Activated CD4-positive, alpha-beta T cell treated with anti-CD3 and anti-CD28 coated beads for 4 hours (primary cell): ENCODE measurements at regions not wholly inside any gene's neighbourhood (a gene's known extent, or its start where the extent isn't known, plus 50 kb on each side); places are given as distances from the start of the nearest gene placed in this dataset.
A peak's percentile ranks its signal among the peaks of the same experiment; 100 is the strongest.

Source experiments
- DNase-seq, 2 donors: peaks; one replicate each; pipeline ENCODE4 v3.0.0-alpha.2; 2020

- no peak for DNase-seq
Measured at GRCh38 chr6:149150301-149150700, 167.2 kb upstream of the TAB2 start.

GRCh38 chr6:149150801-149151398, 166.6 kb upstream of the TAB2 start:
- DNase-seq, result peak in 1 of 2 donors; percentile 21

- no peak for DNase-seq
Measured at GRCh38 chr6:149152521-149152920, 165.0 kb upstream of the TAB2 start.

- no peak for DNase-seq
Measured at GRCh38 chr6:149153100-149153499, 164.4 kb upstream of the TAB2 start.

GRCh38 chr6:149153693-149154092, 163.8 kb upstream of the TAB2 start:
- no peak for DNase-seq

GRCh38 chr6:149154261-149154821, 163.2 kb upstream of the TAB2 start:
- DNase-seq, result no peak

GRCh38 chr6:149157126-149157525, 160.4 kb upstream of the TAB2 start:
- no peak for DNase-seq

- no peak for DNase-seq
Measured at GRCh38 chr6:149158076-149158475, 159.4 kb upstream of the TAB2 start.

- no peak for DNase-seq
Measured at GRCh38 chr6:149160943-149161342, 156.6 kb upstream of the TAB2 start.

- DNase-seq, result no peak
Measured at GRCh38 chr6:149162924-149163323, 154.6 kb upstream of the TAB2 start.

GRCh38 chr6:149164199-149164750, 153.2 kb upstream of the TAB2 start:
- DNase-seq, result no peak

GRCh38 chr6:149166336-149166735, 151.2 kb upstream of the TAB2 start:
- DNase-seq, result no peak

- DNase-seq, result no peak
Measured at GRCh38 chr6:149166747-149167146, 150.8 kb upstream of the TAB2 start.

GRCh38 chr6:149168968-149169367, 148.5 kb upstream of the TAB2 start:
- DNase-seq, result no peak

GRCh38 chr6:149169761-149170511, 147.6 kb upstream of the TAB2 start:
- no peak for DNase-seq

- no peak for DNase-seq
Measured at GRCh38 chr6:149170564-149171452, 146.7 kb upstream of the TAB2 start.

- no peak for DNase-seq
Measured at GRCh38 chr6:149173222-149173621, 144.3 kb upstream of the TAB2 start.

- no peak for DNase-seq
Measured at GRCh38 chr6:149174962-149175361, 142.6 kb upstream of the TAB2 start.

GRCh38 chr6:149176971-149177667, 140.4 kb upstream of the TAB2 start:
- no peak for DNase-seq

GRCh38 chr6:149179431-149179830, 138.1 kb upstream of the TAB2 start:
- DNase-seq, result no peak

GRCh38 chr6:149181304-149181703, 136.2 kb upstream of the TAB2 start:
- DNase-seq, result no peak

- no peak for DNase-seq
Measured at GRCh38 chr6:149182262-149182661, 135.2 kb upstream of the TAB2 start.
